Adipocyte (in vitro differentiated cells): ENCODE measurements at regions not wholly inside any gene's neighbourhood (a gene's known extent, or its start where the extent isn't known, plus 50 kb on each side); places are given as distances from the start of the nearest gene placed in this dataset.

Experiments
- DNase-seq: peaks from one replicate; pipeline ENCODE4 v3.0.0-alpha.2; 2015; ENCODE audit warnings: low read depth
- H3K27me3 ChIP-seq: replicated peaks from 2 replicates; pipeline ENCODE4 v1.7.0; 2013; ENCODE audit warnings: mild to moderate bottlenecking, low read length, moderate library complexity; ENCODE audit not compliant: control insufficient read depth, insufficient read depth
- H3K36me3 ChIP-seq: 2 replicates; pipeline ENCODE4 v1.7.0; 2013; ENCODE audit warnings: low read length, mild to moderate bottlenecking, moderate library complexity; ENCODE audit not compliant: control insufficient read depth, insufficient read depth, severe bottlenecking
- H3K4me1 ChIP-seq: 2 replicates; pipeline ENCODE4 v1.7.0; 2013; ENCODE audit warnings: mild to moderate bottlenecking, low read length, moderate library complexity; ENCODE audit not compliant: control insufficient read depth, insufficient read depth
- H3K4me3 ChIP-seq: 2 replicates; pipeline ENCODE4 v1.7.0; 2013; ENCODE audit warnings: mild to moderate bottlenecking, low read length, moderate library complexity
- H3K9ac ChIP-seq: 2 replicates; pipeline ENCODE4 v1.7.0; 2013; ENCODE audit warnings: mild to moderate bottlenecking, low read length, moderate library complexity
- H3K9me3 ChIP-seq: 2 replicates; pipeline ENCODE4 v1.7.0; 2013; ENCODE audit warnings: mild to moderate bottlenecking, low read length, moderate library complexity; ENCODE audit not compliant: control insufficient read depth

GRCh38 chr22:49617866-49618676, 209.6 kb downstream of the BRD1 start:
- no peak overlapping the region for H3K4me3 ChIP-seq
- no peaks in the 10 kb centered on the region for H3K9me3 ChIP-seq
- H3K4me1 ChIP-seq: no peaks in the 10 kb centered on the region
- H3K9ac ChIP-seq: no peak overlapping the region
- peaks cover 6% of the 10 kb centered on the region for H3K27me3 ChIP-seq
- H3K36me3 ChIP-seq: no peaks in the 10 kb centered on the region
- no peak for DNase-seq

- Histone ChIP-seq H3K27me3 (peaks cover 6% of the 10 kb centered on the region), H3K9me3 (no peaks in the 10 kb centered on the region), H3K4me3 (no peak overlapping the region), H3K9ac (no peak overlapping the region), H3K4me1 (no peaks in the 10 kb centered on the region), H3K36me3 (no peaks in the 10 kb centered on the region)
- no peak for DNase-seq
These were observed 210.4 kb downstream of the BRD1 start for GRCh38 chr22:49617264-49617663.

- H3K27me3 ChIP-seq: peaks cover 6% of the 10 kb centered on the region
- no peak overlapping the region for H3K4me3 ChIP-seq
- DNase-seq: no peak
- no peaks in the 10 kb centered on the region for H3K36me3 ChIP-seq
- no peaks in the 10 kb centered on the region for H3K9me3 ChIP-seq
- H3K4me1 ChIP-seq: no peaks in the 10 kb centered on the region
- no peak overlapping the region for H3K9ac ChIP-seq
These were observed 211.1 kb downstream of the BRD1 start for GRCh38 chr22:49616356-49617231.

DNA sequence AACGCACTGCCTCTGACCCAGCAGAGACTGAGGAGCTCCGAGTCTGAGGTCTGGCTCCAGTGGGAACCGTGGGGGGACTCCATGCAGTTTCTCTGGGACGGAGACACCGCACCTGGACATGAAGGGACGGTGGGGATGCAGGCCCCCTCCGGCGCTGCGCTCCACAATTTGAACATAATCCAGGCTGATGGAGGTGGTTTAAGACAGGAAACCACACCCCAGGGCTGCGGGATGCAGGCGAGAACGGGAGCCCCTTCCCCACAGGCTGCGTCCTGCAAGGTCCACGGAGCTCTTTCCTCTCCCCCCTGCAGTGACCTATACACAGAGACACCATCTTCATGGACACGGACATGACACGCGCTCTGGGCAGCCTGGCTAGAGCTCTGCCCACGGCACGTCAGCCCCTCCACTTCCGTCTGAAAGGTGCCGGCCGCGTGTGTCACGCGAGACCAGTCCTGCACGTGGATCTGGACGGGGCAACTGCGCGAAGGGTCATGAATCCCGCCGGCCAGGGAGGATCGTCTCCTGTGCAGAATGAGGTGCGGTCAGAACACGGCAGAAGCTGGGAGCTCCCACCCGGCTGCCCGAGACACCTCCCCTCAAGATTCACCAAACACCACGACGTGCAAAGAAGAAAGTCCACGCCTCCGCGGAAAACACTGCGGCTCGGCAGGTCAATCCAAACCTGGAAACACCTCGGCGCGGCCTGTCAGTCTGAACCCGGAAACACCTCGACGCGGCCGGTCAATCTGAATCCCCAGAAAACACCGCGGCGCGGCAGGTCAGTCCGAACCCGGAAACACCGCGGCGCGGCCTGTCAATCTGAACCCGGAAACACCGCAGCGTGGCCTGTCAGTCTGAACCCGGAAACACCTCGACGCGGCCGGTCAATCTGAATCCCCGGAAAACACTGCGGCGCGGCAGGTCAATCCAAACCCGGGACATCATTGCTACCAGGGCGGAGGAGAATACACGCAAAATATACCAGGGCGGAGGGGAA, 212.4 kb downstream of the BRD1 start:
- H3K36me3 ChIP-seq: no peaks in the 10 kb centered on the region
- no peaks in the 10 kb centered on the region for H3K9me3 ChIP-seq
- DNase-seq: no peak
- H3K27me3 ChIP-seq: no peaks in the 10 kb centered on the region
- no peaks in the 10 kb centered on the region for H3K4me1 ChIP-seq
- H3K9ac ChIP-seq: no peak overlapping the region
- H3K4me3 ChIP-seq: no peak overlapping the region

GRCh38 chr22:49613511-49614270, 214.0 kb downstream of the BRD1 start:
- Histone ChIP-seq H3K9me3 (no peaks in the 10 kb centered on the region), H3K9ac (no peak overlapping the region), H3K27me3 (no peaks in the 10 kb centered on the region), H3K4me1 (no peaks in the 10 kb centered on the region), H3K36me3 (no peaks in the 10 kb centered on the region), H3K4me3 (no peak overlapping the region)
- no peak for DNase-seq

DNA sequence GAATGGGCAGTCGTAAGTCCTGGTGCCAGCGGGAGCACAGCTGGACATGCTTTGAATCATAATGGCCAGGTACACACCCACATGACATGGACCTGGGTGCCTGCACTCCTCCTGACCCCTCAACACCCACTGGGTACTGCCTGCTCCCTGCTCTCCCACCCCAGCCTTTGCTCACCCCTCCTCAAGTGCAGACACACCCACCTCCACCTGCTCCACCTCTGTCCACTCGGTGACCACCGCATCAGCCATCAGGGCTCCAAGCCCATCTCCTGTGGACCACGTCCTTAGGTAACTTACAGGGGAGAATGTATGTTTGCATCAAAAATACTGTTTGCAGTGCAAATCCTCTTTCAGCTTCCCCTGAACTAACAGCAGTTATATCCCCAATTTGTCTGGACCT, 214.6 kb downstream of the BRD1 start:
- H3K4me3 ChIP-seq: no peak overlapping the region
- no peaks in the 10 kb centered on the region for H3K27me3 ChIP-seq
- no peaks in the 10 kb centered on the region for H3K36me3 ChIP-seq
- H3K4me1 ChIP-seq: no peaks in the 10 kb centered on the region
- no peak for DNase-seq
- no peak overlapping the region for H3K9ac ChIP-seq
- no peaks in the 10 kb centered on the region for H3K9me3 ChIP-seq

DNA sequence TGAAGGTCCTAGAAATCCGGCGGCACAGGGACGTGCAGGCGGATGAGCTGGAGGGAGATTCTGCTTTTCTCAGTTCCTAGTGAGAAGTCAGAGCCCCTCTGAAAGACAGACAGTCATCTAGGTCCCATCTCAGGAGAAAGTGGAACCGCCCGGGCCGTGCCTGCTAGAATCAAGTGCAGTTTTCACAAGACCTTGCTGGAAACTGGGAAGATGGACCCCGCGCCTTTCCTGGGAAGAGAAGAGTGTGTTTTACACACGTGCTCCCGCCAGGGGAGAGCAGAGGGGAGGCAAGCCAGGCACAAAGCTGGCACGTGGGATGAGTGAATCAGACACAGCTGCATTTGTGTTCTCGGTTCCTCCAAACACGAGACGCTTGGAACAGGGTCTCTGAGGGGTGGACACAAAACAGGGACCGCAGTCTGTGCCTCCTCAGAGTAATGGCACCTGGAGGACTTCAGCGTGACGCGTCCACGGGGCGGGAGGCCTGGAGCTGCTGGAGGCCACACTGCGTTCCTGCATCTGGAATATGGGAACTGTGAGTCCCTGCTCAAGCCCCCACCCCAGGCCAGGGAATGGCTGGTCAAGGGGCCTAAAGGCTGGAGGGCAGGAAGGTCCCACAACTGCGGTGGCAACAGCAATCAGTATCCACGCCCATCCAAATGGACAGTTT, 218.3 kb downstream of the BRD1 start:
- no peak for DNase-seq
- Histone ChIP-seq H3K9ac (no peak overlapping the region), H3K4me3 (no peak overlapping the region)

DNA sequence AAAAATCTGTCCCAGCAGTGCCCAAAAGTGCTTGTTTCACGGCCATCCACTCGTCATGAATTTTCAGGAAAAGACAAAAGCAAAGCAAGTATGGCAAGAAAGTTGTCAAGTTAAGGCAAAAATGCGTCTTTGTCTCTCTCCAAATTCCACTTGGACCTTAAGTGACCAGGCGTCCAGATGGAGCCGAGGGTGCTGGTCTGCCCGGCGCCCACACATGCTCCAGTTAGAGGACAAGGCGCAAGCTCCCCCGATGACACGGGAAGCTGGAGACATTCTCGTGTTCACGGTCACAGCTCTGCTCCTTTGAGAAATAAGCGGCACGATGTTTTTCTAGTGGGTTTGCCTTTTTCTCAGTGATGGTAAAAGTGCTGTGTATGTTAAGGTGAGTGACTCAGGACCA, 219.0 kb downstream of the BRD1 start:
- no peaks in the 10 kb centered on the region for H3K27me3 ChIP-seq
- H3K9ac ChIP-seq: no peak overlapping the region
- H3K4me3 ChIP-seq: no peak overlapping the region
- H3K9me3 ChIP-seq: peaks cover 13% of the 10 kb centered on the region
- no peak for DNase-seq
- no peaks in the 10 kb centered on the region for H3K36me3 ChIP-seq
- H3K4me1 ChIP-seq: no peaks in the 10 kb centered on the region

More for the DNA sequence above, 218.3 kb downstream of the BRD1 start:
- H3K9me3 ChIP-seq: peaks cover 11% of the 10 kb centered on the region
- H3K4me1 ChIP-seq: no peaks in the 10 kb centered on the region
- no peaks in the 10 kb centered on the region for H3K27me3 ChIP-seq
- no peaks in the 10 kb centered on the region for H3K36me3 ChIP-seq

DNA sequence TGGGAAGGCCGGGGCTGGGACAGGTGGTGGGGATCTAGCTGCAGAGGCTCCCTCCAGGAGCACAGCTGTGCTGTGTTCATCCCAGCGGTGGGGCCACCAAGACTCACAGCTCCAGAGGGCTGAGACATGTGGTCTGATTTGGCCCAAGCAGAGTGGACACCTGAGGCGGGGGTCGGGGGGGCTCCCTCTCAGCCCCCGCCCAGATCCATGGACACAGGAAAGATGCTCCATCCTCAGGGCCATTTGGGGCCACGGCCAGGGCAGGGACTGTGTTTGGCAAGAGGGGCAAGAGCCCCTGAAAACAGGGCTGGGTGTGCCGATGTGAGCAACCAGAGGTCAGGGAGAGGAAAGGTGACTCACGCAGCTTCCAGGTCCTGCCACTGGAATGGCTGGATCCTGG, 219.4 kb downstream of the BRD1 start:
- H3K27me3 ChIP-seq: no peaks in the 10 kb centered on the region
- H3K4me1 ChIP-seq: no peaks in the 10 kb centered on the region
- DNase-seq: no peak
- H3K4me3 ChIP-seq: no peak overlapping the region
- no peak overlapping the region for H3K9ac ChIP-seq
- no peaks in the 10 kb centered on the region for H3K36me3 ChIP-seq
- peaks cover 13% of the 10 kb centered on the region for H3K9me3 ChIP-seq

DNA sequence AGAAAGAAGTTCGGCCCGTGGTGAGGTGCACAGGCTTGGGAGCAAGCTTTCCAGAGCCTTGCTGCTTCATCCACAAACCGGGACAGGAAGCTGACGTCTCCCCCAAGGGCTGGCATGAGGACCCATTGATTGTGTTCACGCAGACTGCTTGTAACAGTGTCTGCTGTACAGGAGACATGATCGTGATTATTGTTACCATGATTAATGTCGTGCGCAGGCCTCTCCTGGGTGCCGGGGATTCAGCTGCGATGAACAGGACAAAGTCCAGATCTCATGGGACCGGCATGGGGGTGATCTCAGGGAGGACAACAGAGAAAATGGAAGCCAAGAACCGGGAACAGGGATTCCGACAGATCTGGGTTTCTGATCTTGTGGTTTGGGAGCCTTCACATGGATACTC, 219.9 kb downstream of the BRD1 start:
- H3K4me3 ChIP-seq: no peak overlapping the region
- peaks cover 13% of the 10 kb centered on the region for H3K9me3 ChIP-seq
- no peak for DNase-seq
- no peak overlapping the region for H3K9ac ChIP-seq
- H3K4me1 ChIP-seq: no peaks in the 10 kb centered on the region
- H3K36me3 ChIP-seq: no peaks in the 10 kb centered on the region
- no peaks in the 10 kb centered on the region for H3K27me3 ChIP-seq
